ENCODE measurements at regions not wholly inside any gene's neighbourhood (a gene's known extent, or its start where the extent isn't known, plus 50 kb on each side); places are given as distances from the start of the nearest gene placed in this dataset.
"Not testable (repeated sequence)": the region's sequence is repeated elsewhere in the genome, so short reads cannot be mapped to it uniquely, and the experiment has no call there.

DNA sequence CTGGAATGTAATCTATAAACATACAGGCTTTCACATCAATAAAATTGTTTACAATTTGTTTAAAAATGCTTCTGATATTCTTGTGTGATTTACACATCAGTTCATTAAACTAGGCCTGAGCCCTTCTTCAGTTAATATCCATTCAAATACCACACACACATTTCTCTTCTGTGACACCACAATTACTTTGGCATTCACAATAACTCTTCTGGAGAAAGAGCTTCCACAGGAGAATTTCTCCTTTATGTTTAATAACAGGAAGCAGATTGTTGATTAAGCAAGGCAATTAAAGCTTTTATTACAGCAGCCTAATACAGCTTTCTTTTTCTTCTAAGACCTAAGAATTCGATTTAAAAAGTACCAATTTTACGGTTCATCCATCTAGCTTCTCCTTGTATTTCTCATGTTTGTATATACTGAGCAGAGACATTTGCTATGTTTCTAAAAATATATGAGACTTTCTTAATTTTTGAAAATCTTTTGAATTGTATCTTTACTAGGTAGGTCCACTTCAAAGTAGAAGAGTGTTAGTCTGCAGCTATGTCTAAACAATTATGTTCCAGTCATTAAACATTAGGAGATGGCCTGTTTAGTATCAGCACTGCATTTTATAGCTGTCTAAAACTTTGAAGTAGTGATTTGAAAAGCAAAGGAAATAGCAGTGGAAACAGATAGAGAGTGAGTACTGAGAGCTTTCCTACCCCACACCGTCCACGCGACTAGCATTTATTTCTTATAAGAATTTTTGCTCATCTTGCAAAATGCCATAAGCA lies 511.1 kb upstream of the UBE2E2 start:
- DNase-seq (ENCODE audit: low spot score), result no peak

DNA sequence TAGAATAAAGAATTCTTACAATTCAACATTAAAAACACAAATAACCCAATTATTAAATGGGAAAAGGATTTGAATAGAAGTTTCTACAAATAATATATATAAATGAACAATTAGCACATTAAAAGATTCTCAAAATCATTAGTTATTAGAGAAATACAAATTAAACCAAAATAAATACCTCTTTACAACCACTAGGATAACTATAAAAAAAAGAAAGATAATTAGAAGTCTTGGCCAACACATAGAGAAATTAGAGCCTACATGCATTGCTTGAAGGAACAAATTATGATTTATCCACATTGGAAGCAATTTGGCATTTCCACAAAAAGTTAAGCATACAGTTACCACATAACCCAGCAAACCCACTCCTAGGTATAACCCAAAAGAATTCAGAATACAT lies 502.3 kb upstream of the UBE2E2 start:
- no peak for DNase-seq (ENCODE audit: low spot score)

DNA sequence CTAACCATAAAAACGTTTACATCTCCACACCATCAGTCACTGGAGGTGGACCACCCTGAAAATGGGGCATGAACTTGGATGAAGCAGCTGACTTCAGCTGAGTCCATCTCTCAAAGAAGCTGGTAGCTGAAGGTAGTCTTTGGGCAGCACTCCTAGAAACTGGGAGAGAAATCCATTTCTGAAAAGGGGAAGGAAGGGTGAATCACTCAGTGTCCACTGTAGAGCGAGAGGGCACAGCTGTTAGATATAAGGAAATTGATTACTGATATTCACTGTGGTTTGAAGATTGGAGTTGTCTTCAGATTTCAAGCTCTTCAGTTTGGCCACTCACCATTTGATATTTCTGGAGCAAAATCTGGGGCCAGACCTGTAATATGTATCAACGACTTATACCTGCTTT lies 499.0 kb upstream of the UBE2E2 start:
- no peak for DNase-seq (ENCODE audit: low spot score)

DNA sequence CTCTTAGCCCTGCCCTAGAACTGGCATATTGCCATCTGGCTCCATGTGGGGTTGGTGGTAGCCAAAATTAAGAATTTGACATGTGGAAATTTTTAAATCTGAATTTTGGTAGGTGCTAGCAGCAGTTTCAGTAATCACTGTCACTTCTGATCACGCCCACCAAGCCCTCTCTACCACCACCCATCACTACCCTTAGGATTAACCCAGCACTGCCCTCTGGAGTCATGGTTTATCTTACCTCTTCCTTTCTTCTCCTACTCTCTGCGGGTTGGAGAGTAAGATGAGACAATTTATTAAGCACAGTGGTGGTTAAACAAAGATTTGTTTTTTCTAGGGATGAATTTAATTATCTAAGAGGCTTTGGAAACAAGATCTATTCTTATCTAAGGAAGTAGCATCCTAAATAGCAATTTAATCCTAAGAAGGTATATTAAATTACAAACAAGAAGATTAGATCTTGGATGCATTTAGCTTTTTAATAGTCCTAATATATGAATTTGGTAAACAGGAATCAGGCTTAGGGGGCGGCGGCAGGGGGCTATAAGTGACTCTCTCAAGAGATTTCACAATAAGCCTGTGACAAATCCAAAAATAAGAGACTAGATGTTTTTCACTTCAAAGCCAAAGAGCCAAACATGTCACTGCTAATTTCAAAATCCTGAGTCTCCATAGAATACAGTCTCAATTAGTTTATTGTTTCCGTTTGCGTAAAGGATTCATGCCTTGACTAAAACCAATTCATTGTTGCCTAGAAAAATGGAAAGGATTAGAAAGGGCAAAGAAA lies 498.4 kb upstream of the UBE2E2 start:
- no peak for DNase-seq (ENCODE audit: low spot score)

DNA sequence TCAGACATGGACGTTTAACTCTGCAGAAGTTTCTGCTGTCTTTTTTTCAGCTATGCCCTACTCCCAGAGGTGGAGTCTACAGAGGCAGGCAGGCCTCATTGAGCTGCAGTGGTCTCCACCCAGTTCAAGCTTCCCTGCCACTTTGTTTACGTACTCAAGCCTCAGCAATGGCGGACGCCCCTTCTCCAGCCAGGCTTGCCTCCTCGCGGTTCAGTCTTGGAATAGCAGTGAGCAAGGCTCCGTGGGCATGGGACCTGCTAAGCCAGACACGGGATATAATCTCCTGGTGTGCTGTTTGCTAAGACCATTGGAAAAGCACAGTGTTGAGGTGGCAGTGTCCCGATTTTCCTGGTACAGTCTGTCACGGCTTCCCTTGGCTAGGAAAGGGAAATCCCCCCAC lies 496.2 kb upstream of the UBE2E2 start:
- not testable (repeated sequence) for DNase-seq (ENCODE audit: low spot score)

DNA sequence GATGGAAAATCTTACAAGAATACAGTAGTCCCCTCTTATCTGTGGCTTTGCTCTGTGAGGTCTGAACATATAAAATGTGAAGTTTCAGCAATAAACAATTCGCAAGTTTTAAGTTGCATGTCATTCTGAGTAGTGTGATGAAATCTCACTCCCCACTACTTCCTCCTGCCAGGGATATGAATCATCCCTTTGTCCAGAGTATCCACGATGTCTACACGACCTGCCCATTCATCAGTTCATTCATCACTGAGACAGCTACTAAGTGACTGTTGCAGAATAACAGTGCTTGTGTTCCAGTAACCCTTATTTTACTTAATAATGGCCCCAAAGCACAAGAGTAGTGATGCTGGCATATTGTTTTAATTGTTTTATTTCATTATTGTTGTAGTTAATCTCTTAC lies 489.2 kb upstream of the UBE2E2 start:
- peak; percentile 61 for DNase-seq (ENCODE audit: low spot score)

DNA sequence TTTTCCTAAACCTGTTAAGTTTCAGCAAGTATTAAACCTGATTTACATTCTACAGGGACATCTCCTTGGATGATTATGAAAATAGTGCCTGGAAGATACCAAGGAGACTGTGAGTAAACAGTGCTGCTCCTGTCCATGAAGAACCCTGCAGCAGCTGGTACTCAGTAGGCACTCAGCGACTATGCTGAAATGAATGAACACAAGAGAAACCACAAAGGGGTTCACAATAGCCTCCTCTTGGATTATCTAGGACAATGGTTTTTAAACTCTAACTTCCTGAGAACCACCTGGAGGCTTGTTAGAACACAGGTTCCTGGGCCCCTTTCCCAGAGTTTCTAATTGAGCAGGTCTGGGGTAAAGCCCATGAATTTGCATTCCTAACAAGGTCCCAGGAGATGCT lies 488.4 kb upstream of the UBE2E2 start:
- no peak for DNase-seq (ENCODE audit: low spot score)

DNA sequence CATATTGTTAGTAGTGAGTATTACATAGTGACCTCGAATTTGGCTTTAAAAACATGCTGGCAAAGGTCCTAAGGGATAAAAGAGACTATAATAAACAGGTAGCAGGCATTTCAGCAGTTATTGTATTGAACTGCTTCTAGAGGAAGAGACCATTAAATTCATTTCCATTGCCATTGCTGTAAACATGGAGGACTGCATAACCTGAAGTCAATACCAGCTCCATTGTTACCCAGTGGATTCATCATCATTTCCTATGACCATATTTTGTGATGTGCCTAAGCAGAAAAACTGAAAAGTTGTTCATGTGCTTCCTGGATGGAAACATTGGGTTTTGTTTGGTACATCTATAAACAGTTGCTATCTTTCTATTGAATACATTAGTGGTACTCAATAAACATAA lies 482.5 kb upstream of the UBE2E2 start:
- no peak for DNase-seq (ENCODE audit: low spot score)

DNA sequence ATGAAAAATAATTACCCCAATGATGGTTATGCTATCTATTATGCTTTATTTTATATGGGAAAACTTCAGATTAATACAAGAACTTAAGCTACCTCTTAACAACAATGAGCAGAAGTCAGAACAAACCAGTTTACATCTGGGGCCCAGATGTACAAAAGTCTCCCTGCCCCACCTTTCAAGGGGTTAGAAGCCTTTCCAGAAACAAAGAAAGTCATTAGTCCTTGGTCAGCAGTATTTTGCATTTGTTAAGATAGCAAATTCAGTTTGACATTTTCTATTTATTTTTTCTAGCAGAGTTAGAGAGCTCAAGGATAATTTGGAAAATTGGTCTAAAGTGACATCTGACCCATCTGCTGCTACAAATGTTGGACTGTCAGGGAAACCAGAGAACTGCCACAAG lies 478.7 kb upstream of the UBE2E2 start:
- no peak for DNase-seq (ENCODE audit: low spot score)

DNA sequence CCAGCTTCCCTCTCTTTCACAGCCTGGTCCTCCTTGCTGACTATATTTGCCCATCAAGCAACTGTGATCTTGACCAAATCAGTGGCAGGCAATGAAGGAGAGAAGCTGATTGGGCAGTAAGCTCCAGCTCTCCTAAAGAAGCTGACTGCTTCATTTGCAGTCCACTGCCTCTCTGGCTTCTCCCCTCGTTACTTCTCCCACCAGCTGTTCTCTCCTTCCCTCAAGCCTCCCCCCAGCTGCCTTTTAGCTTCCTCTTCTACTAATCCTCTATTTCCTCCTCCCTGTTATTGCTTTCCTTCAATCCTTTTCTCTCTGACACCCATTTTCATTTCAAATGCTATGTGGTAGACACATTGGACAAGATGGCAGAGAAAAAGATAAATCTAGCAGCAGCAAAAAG lies 474.7 kb upstream of the UBE2E2 start:
- no peak for DNase-seq (ENCODE audit: low spot score)

DNA sequence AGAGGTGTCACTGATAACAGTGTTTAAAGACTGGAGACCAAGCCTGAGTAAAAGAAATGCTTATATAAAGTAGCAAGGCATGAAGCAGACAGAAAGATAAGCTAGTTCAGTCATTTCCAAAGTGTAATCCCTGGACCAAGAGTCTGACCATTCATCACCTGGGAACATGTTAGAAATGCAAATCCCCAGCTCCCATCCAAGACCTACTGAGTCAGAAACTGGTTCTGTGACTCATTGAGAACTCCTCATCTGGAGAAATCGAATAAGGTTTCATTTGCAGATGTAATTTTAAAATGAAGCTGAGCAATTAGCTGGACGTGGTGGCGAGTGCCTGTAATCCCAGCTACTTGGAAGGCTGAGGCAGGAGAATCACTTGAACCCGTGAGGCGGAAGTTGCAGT lies 473.9 kb upstream of the UBE2E2 start:
- no peak for DNase-seq (ENCODE audit: low spot score)

DNA sequence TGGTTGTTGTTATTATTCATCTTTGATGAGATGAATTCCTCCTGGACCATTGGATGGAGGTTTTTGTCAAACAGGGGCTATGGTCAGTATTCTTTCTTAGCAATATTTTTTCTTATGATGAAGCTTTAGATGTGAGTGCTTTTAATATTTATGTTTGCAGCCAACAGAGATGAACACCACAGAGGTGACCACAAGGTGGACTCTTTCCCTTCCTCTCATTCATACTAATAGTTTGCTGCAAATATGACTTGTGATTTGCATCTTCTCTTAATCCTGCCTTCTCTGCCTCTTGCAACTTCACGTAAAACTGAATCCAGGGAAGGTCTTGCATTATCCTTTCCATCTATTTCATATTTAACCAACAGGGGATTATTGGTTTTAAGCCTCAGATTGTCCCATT lies 473.1 kb upstream of the UBE2E2 start:
- DNase-seq (ENCODE audit: low spot score), result no peak

DNA sequence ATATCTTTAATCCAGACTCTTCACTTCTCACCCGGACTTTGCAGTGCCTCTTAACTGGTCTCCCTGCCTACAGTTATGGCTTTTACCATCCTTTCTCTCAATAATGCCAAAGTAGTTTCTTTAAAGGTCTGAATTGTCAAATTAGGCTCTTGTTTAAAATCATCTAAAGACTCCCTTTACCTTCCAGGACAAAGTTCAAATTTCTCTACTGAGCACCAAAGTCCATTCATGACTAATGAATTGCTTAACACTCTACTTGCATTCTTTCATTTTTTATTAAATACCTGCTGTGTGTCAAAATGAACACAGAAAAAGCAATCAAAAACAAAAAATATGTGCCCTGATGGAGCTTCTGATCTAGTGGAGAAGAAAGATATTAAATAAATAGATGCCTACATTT lies 472.4 kb upstream of the UBE2E2 start:
- DNase-seq (ENCODE audit: low spot score), result no peak

DNA sequence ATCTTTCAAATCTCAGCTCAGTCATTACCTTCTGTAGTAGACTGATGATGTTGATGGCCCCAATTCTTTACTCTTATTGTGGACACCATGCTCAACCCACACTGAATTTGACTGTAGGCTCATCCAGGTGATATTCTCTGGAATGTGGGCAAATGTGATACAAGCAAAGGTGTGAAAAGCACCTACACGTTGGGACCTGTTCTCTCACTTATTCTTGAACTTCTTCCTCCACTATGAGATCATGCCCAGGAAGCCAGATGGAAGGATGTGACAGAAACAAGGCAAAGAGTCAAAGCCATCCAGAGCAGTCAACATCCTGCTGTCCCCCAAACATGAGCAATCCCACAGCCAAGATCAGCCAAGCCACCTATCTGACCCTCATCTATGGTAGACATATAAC lies 471.2 kb upstream of the UBE2E2 start:
- DNase-seq (ENCODE audit: low spot score), result no peak

DNA sequence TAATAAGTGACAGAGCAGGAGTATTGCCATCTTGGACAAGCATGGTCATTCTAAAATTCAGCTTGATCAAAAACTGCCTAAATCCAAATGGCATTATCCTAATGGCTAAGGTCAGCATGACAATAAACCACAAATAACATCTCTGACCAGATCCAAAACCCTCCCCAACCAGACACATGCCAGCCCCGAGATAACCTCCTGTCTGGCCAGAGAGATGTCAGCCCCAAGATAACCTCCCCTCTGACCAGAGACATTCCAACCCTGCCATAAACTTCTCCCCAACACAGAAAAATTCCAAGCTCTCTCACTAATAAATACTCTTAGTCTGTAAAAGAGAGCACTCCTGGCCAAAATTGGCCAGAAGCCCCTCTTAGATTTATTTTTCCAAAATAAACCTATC lies 470.5 kb upstream of the UBE2E2 start:
- DNase-seq (ENCODE audit: low spot score), result no peak

DNA sequence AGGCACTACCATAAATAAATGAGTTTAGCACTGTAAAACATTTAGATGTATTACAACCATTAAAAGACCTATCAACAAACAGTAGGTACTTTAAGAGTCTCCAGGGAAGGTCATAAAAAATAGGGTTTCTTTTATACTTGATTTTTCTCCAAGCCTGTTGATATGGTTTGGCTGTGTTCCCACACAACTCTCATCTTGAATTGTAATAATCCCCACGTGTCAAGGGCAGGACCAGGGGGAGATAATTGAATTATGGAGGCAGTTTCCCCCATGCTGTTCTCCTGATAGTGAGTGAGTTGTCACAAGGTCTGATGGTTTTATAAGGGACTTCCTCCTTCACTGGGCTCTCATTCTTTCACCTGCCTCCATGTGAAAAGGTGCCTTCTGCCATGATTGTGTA lies 468.9 kb upstream of the UBE2E2 start:
- no peak for DNase-seq (ENCODE audit: low spot score)

DNA sequence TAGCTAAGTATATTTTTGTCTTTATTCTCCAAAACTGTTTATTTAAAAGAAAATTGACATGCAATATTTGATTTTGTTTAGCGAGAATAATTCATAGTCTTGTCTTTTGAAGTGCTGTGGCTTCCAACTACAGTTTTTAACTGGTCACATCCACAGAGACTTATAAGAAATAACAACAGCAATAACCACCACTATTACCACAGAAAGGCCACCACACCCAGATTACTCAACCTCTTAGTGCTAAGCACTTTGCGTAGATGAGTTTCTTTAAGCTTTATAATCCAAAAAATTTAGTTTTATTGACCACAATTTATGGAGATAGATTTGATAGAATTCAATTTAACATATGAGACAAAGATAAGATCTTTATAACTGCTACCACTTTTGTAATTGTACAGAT lies 468.4 kb upstream of the UBE2E2 start:
- peak; percentile 8 for DNase-seq (ENCODE audit: low spot score)

DNA sequence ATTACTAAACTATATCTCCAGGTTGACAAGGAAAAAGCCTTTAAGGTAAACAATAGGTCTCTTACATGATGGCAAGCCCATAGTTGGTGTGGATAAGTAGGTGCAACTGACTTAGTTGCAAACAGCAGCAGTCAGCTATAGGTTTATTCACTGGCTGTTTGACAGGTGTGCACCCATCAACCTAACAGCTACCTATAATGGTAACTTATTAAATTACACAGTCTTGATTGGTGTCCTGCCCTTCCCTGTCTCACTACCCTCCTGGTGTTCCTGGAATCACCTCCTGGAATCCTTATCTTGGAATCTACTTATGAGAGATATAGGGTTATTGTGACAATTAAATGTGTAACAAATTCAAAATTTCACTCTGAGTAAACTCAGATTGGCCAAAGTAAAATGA lies 467.8 kb upstream of the UBE2E2 start:
- no peak for DNase-seq (ENCODE audit: low spot score)

DNA sequence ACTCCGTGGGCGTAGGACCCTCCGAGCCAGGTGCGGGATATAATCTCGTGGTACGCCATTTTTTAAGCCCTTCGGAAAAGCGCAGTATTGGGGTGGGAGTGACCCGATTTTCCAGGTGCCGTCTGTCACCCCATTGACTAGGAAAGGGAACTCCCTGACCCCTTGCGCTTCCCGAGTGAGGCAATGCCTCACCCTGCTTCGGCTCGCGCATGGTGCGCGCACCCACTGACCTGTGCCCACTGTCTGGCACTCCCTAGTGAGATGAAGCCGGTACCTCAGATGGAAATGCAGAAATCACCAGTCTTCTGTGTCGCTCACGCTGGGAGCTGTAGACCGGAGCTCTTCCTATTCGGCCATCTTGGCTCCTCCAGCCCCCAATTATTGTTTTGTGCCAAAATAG lies 459.7 kb upstream of the UBE2E2 start:
- DNase-seq (ENCODE audit: low spot score), result not testable (repeated sequence)

DNA sequence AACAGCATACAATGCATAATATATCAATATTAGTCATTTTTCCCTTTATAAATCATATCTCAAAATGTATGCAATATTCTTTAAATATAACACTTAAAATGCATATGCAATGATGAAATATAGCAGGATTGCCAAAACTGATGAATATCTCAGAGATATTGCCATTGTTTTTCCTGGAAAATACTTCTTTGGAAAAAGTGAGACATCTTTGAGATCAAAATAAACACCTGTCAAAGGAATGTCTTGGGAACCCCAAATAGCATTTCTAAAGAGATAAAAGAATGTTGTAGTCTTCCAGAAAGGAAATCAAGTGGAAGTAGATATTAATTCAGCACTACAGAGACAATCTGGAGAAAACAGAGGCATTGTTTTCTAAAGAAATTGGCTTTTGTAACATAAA lies 457.8 kb upstream of the UBE2E2 start:
- no peak for DNase-seq (ENCODE audit: low spot score)

DNA sequence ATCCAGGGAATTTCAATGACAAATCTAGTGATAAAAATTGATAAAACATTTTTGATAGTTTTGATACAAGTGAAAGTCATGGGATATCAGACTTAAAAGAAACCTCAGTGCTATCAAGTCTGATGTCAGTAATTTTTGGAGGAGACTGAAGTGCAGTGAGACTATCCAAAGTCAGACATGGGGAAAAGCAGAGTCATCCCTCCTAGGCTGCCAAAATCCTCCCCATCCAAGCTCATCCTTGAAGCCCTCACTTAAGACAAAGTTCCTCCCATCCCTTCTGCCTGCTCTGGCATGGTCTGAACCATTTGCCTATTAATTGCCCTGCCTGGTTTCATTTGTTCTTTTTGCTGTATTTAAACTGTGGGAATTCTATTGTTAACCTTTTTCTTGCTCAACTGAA lies 456.9 kb upstream of the UBE2E2 start:
- no peak for DNase-seq (ENCODE audit: low spot score)

DNA sequence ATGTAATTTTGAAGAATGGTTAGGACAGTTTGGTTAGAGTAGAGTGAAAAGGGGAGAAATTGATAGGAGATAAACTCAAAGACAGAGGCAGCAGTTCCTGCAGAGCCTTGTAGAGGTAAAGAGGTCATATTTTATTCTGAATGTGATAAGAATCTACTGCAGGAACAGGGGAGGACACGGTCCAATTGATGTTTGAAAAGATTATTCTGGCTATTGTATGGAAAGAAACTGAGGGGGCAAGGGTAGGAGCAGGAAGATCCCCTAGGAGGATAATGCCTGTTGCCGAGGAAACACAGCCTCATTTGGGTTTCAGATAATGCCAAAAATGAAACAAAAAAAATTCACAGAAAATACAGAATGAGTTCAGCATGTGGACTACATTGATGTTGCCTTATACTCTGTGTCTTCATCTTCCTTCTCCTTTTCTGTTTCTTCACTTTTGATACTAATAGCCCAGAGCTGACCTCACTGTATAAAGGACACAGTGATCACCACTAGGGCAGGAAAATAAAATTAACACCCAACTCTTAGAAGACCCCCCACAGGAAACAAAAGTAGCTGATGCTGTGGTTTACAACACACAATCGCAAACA lies 454.6 kb upstream of the UBE2E2 start:
- no peak for DNase-seq (ENCODE audit: low spot score)

DNA sequence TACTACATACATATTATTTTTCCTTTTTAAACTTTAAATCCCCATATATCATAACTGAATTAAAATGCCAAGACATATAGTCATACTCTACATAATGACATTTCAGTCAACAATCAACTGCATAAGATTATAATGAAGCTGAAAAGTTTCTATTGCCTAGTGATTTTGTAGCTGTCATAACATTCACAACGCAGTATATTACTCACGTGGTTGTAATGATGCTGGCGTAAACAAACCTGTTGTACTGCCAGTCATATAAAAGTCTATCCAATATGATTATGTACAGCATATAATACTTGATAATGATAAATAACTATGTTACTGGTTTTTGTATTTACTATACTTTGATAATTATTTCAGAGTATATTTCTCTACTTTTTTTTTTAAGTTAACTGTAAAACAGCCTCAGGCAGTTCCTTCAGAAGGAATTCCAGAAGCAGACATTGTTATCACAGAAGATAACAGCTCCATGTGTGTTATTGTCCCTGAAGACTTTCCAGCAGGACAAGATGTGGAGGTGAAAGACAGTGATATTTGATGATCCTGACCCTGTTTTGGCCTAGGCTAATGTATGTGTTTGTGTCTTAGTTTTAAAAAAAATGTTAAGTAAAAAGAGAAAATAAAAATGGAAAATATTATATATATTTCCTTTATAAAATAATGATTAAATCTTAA lies 443.4 kb upstream of the UBE2E2 start:
- DNase-seq (ENCODE audit: low spot score), result no peak
